HCT116 (cell line): ENCODE measurements at regions not wholly inside any gene's neighbourhood (a gene's known extent, or its start where the extent isn't known, plus 50 kb on each side); places are given as distances from the start of the nearest gene placed in this dataset.

Experiments
- ATAC-seq: fragments of 200-7000 bp; cut with Tn5 transposase; 2 replicates; pipeline ENCODE4 v1.9.1; 2020; ENCODE audit warnings: mild to moderate bottlenecking, moderate library complexity
- BruUV-seq: library from RNA; stranded (reverse); fragments of 400-500 nt; replicated peaks from 2 replicates; lab custom pipeline; 2021; lab: Mats Ljungman, UMichigan
- CTCF ChIA-PET: fragments of 300-600 bp; sonication (Branson Sonifier 250); formaldehyde crosslinking; loops from one replicate; lab custom pipeline; 2021; ENCODE audit warnings: antibody characterized with exemption; lab: Charles Lee
- POLR2A ChIA-PET: fragments of 300-600, 350-600 bp; sonication (Branson Sonifier 250); formaldehyde crosslinking; loops from one replicate; lab custom pipeline; 2021; ENCODE audit warnings: antibody characterized with exemption; lab: Charles Lee
- RAD21 ChIA-PET, 2 experiments: fragments of 300-600 bp; sonication (Branson Sonifier 250); formaldehyde crosslinking; loops; one replicate each; lab custom pipeline; 2023; ENCODE audit warnings: low total read pairs in 2 of 2; ENCODE audit not compliant: uncharacterized antibody in 2 of 2, unreplicated experiment in 2 of 2, low non-redundant PET in 1 of 2; lab: Charles Lee
- DNase-seq: peaks from one replicate; pipeline ENCODE4 v3.0.0-alpha.2; 2010; ENCODE audit warnings: low read depth, low spot score
- H2AFZ ChIP-seq: fragments of 200-600 bp; shearing (Covaris generic), sonication (generic); 2 replicates; pipeline ENCODE4 v1.6.1; 2017; ENCODE audit warnings: low read depth, mixed run types, mixed read lengths, antibody characterized with exemption, low read length; ENCODE audit not compliant: poor library complexity, severe bottlenecking
- H3K27ac ChIP-seq: 2 replicates; pipeline ENCODE4 v1.5.1; 2012; ENCODE audit warnings: low read depth, low read length
- H3K27me3 ChIP-seq: fragments of 200-600 bp; sonication (generic); 2 replicates; pipeline ENCODE4 v1.6.1; 2016; ENCODE audit warnings: mixed run types, low read length, mixed read lengths; ENCODE audit not compliant: insufficient read depth
- H3K36me3 ChIP-seq, 2 experiments: fragments of 200-500 bp in 1 of 2; fragments of 200-600 bp in 1 of 2; sonication (Bioruptor generic) in 1 of 2; sonication (generic) in 1 of 2; 2 replicates each; pipeline versions ENCODE4 v1.5.1 to v1.6.1; 2014 to 2016; ENCODE audit warnings: low read length in 2 of 2, inconsistent platforms in 1 of 2, mixed read lengths in 1 of 2, mixed run types in 1 of 2; ENCODE audit not compliant: insufficient read depth in 2 of 2, control insufficient read depth in 1 of 2
- H3K4me1 ChIP-seq, 2 experiments: fragments of 200-600 bp in 1 of 2; sonication (generic) in 1 of 2; 2 replicates each; pipeline versions ENCODE4 v1.5.1 to v1.6.1; 2012 to 2017; ENCODE audit warnings: low read length in 2 of 2, inconsistent platforms in 1 of 2, mild to moderate bottlenecking in 1 of 2, mixed read lengths in 1 of 2, mixed run types in 1 of 2, moderate library complexity in 1 of 2; ENCODE audit not compliant: insufficient read depth in 2 of 2, control insufficient read depth in 1 of 2
- H3K4me2 ChIP-seq: fragments of 200-600 bp; sonication (generic); 2 replicates; pipeline ENCODE4 v1.6.1; 2017; ENCODE audit warnings: mixed run types, low read length, mixed read lengths
- H3K4me3 ChIP-seq, 2 experiments: fragments of 200-600 bp in 1 of 2; sonication (generic) in 1 of 2; replicated peaks in 1 of 2; 2 replicates each; pipeline ENCODE4 v1.5.1; 2011 to 2016; ENCODE audit warnings: low read length in 2 of 2, control low read depth in 1 of 2, low read depth in 1 of 2, mild to moderate bottlenecking in 1 of 2, mixed read lengths in 1 of 2, mixed run types in 1 of 2
- H3K79me2 ChIP-seq: fragments of 200-600 bp; sonication (generic); 2 replicates; pipeline ENCODE4 v1.6.1; 2017; ENCODE audit warnings: mild to moderate bottlenecking, mixed run types, low read length, moderate library complexity, mixed read lengths; ENCODE audit not compliant: insufficient read depth
- H3K9ac ChIP-seq: fragments of 200-600 bp; sonication (generic); 2 replicates; pipeline ENCODE4 v1.6.1; 2016; ENCODE audit warnings: low read length, mixed read lengths
- H3K9me2 ChIP-seq: fragments of 200-600 bp; sonication (generic), shearing (Covaris generic); 2 replicates; pipeline ENCODE4 v1.6.1; 2017; ENCODE audit warnings: mixed run types, mild to moderate bottlenecking, moderate library complexity; ENCODE audit not compliant: insufficient read depth
- H3K9me3 ChIP-seq, 2 experiments: fragments of 200-500 bp in 1 of 2; fragments of 200-600 bp in 1 of 2; sonication (Bioruptor generic) in 1 of 2; sonication (generic) in 1 of 2; 2 replicates each; pipeline ENCODE4 v1.6.1; 2014 to 2017; ENCODE audit warnings: low read length in 2 of 2, mixed read lengths in 2 of 2, inconsistent platforms in 1 of 2, low read depth in 1 of 2, mild to moderate bottlenecking in 1 of 2, mixed run types in 1 of 2, moderate library complexity in 1 of 2; ENCODE audit not compliant: control insufficient read depth in 1 of 2, insufficient read depth in 1 of 2
- H4K20me1 ChIP-seq: fragments of 200-600 bp; sonication (generic), shearing (Covaris generic); 2 replicates; pipeline ENCODE4 v1.6.1; 2017; ENCODE audit warnings: mixed run types, mild to moderate bottlenecking, moderate library complexity; ENCODE audit not compliant: insufficient read depth
- CBX3 ChIP-seq: IDR thresholded peaks from 2 replicates; pipeline ENCODE4 v1.6.1; 2012; ENCODE audit warnings: low read depth
- ELF1 ChIP-seq: IDR thresholded peaks from 2 replicates; pipeline ENCODE4 v1.6.1; 2012; ENCODE audit warnings: low read depth, borderline replicate concordance
- EZH2 ChIP-seq: fragments of 200-600 bp; sonication (generic); IDR thresholded peaks from 2 replicates; pipeline ENCODE4 v1.6.1; 2017; ENCODE audit warnings: antibody characterized with exemption, mixed run types
- EZH2phosphoT487 ChIP-seq: fragments of 200-600 bp; IDR thresholded peaks from 2 replicates; pipeline ENCODE4 v1.6.1; 2018; ENCODE audit warnings: antibody characterized with exemption, borderline replicate concordance
- FOSL1 ChIP-seq: IDR thresholded peaks from 2 replicates; pipeline ENCODE4 v1.6.1; 2012; ENCODE audit warnings: low read depth
- JUND ChIP-seq: IDR thresholded peaks from 2 replicates; pipeline ENCODE4 v1.6.1; 2012
- POLR2A ChIP-seq: IDR thresholded peaks from 2 replicates; pipeline ENCODE4 v1.7.0; 2011; ENCODE audit warnings: borderline replicate concordance; ENCODE audit not compliant: insufficient read depth, insufficient read length; ENCODE audit errors: extremely low read depth
- POLR2AphosphoS5 ChIP-seq: IDR thresholded peaks from 2 replicates; pipeline ENCODE4 v1.6.1; 2011; ENCODE audit warnings: mild to moderate bottlenecking, low read depth, low read length, moderate library complexity
- RAD21 ChIP-seq: IDR thresholded peaks from 2 replicates; pipeline ENCODE4 v1.6.1; 2012; ENCODE audit warnings: low read depth, mild to moderate bottlenecking
- SIN3A ChIP-seq: IDR thresholded peaks from 2 replicates; pipeline ENCODE4 v1.6.1; 2012; ENCODE audit warnings: low read depth
- SP1 ChIP-seq: IDR thresholded peaks from 2 replicates; pipeline ENCODE4 v1.6.1; 2012; ENCODE audit warnings: low read depth
- SRF ChIP-seq: IDR thresholded peaks from 2 replicates; pipeline ENCODE4 v1.6.1; 2012; ENCODE audit warnings: low read depth
- TCF7L2 ChIP-seq: IDR thresholded peaks from 2 replicates; pipeline ENCODE4 v1.7.0; 2011; ENCODE audit warnings: borderline replicate concordance, inconsistent platforms; ENCODE audit not compliant: insufficient read depth, insufficient read length; ENCODE audit errors: extremely low read depth
- YY1 ChIP-seq: IDR thresholded peaks from 2 replicates; pipeline ENCODE4 v1.6.1; 2011; ENCODE audit warnings: low read length, low read depth, moderate library complexity, mild to moderate bottlenecking; ENCODE audit not compliant: insufficient replicate concordance; ENCODE audit errors: extremely low read depth
- ZFX ChIP-seq: fragments of 450-650 bp; IDR thresholded peaks from 2 replicates; pipeline ENCODE4 v1.6.1; 2017
- ZNF274 ChIP-seq: fragments of 200-500 bp; sonication (Bioruptor generic); IDR thresholded peaks from 2 replicates; pipeline ENCODE4 v1.6.1; 2014; ENCODE audit warnings: mild to moderate bottlenecking, low read depth, low read length, inconsistent platforms
- intact Hi-C: fragments of 100-400 bp; cut with micrococcal nuclease; formaldehyde crosslinking; loops from 2 replicates; pipeline ENCODE4 v1.10.0; 2022
- TF ChIP-seq, protein P1 (sequence below): IDR thresholded peaks from 2 replicates; pipeline ENCODE4 v1.6.1; 2011; ENCODE audit warnings: mild to moderate bottlenecking, low read length, moderate library complexity; ENCODE audit not compliant: insufficient replicate concordance; ENCODE audit errors: extremely low read depth
- TF ChIP-seq, protein P2 (sequence below): IDR thresholded peaks from 2 replicates; pipeline ENCODE4 v1.6.1; 2012; ENCODE audit warnings: low read depth
- TF ChIP-seq, protein P3 (sequence below), 3 experiments: fragments of 200-600 bp in 1 of 3; sonication (generic) in 1 of 3; IDR thresholded peaks in 2 of 3; conservative IDR thresholded peaks in 1 of 3; 2 replicates each; pipeline ENCODE4 v1.5.1; 2012 to 2017; ENCODE audit warnings: low read depth in 2 of 3, low read length in 2 of 3, antibody characterized with exemption in 1 of 3, borderline replicate concordance in 1 of 3, control low read depth in 1 of 3, mild to moderate bottlenecking in 1 of 3, mixed read lengths in 1 of 3, mixed run types in 1 of 3, moderate library complexity in 1 of 3; ENCODE audit not compliant: insufficient read depth in 1 of 3
- TF ChIP-seq, protein P4 (sequence below): IDR thresholded peaks from 2 replicates; pipeline ENCODE4 v1.6.1; 2012

DNA sequence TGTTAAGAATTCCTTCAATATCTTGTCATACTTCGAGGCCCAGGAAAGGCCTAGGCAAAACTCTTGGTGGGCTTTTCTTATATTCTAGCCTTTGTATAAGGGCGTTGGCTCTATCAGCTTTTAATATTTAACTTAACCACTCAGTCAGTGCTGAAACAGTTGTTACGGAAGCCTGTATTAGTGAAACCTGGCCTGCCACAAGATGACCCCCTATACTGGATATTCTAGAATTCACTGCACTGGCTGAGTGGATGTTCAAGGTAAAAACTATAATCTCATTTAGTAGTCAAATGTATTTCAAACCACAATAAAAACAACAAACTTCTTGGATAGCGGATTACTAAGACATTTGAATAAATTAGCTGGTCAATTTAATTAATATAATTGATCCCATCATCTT lies 91.7 kb upstream of the HNMT start:
- ATAC-seq: no peak
- H3K27me3 ChIP-seq: no peaks in the 10 kb centered on the region
- POLR2A ChIA-PET: no interaction called here
- BruUV-seq: no TSS peak
- no peak overlapping the region for H2AFZ ChIP-seq
- TF ChIP-seq, protein P1, sequence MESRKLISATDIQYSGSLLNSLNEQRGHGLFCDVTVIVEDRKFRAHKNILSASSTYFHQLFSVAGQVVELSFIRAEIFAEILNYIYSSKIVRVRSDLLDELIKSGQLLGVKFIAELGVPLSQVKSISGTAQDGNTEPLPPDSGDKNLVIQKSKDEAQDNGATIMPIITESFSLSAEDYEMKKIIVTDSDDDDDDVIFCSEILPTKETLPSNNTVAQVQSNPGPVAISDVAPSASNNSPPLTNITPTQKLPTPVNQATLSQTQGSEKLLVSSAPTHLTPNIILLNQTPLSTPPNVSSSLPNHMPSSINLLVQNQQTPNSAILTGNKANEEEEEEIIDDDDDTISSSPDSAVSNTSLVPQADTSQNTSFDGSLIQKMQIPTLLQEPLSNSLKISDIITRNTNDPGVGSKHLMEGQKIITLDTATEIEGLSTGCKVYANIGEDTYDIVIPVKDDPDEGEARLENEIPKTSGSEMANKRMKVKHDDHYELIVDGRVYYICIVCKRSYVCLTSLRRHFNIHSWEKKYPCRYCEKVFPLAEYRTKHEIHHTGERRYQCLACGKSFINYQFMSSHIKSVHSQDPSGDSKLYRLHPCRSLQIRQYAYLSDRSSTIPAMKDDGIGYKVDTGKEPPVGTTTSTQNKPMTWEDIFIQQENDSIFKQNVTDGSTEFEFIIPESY: no peak
- TF ChIP-seq POLR2AphosphoS5 (no peak), SP1 (no peak), ZFX (no peak), ZNF274 (no peak), CBX3 (no peak), FOSL1 (no peak), TCF7L2 (no peak), YY1 (no peak), JUND (no peak), SRF (no peak), SIN3A (no peak), ELF1 (no peak), POLR2A (no peak), RAD21 (no peak), EZH2 (no peak), EZH2phosphoT487 (no peak)
- TF ChIP-seq, protein P2, sequence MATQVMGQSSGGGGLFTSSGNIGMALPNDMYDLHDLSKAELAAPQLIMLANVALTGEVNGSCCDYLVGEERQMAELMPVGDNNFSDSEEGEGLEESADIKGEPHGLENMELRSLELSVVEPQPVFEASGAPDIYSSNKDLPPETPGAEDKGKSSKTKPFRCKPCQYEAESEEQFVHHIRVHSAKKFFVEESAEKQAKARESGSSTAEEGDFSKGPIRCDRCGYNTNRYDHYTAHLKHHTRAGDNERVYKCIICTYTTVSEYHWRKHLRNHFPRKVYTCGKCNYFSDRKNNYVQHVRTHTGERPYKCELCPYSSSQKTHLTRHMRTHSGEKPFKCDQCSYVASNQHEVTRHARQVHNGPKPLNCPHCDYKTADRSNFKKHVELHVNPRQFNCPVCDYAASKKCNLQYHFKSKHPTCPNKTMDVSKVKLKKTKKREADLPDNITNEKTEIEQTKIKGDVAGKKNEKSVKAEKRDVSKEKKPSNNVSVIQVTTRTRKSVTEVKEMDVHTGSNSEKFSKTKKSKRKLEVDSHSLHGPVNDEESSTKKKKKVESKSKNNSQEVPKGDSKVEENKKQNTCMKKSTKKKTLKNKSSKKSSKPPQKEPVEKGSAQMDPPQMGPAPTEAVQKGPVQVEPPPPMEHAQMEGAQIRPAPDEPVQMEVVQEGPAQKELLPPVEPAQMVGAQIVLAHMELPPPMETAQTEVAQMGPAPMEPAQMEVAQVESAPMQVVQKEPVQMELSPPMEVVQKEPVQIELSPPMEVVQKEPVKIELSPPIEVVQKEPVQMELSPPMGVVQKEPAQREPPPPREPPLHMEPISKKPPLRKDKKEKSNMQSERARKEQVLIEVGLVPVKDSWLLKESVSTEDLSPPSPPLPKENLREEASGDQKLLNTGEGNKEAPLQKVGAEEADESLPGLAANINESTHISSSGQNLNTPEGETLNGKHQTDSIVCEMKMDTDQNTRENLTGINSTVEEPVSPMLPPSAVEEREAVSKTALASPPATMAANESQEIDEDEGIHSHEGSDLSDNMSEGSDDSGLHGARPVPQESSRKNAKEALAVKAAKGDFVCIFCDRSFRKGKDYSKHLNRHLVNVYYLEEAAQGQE: no peak
- TF ChIP-seq, protein P3, sequence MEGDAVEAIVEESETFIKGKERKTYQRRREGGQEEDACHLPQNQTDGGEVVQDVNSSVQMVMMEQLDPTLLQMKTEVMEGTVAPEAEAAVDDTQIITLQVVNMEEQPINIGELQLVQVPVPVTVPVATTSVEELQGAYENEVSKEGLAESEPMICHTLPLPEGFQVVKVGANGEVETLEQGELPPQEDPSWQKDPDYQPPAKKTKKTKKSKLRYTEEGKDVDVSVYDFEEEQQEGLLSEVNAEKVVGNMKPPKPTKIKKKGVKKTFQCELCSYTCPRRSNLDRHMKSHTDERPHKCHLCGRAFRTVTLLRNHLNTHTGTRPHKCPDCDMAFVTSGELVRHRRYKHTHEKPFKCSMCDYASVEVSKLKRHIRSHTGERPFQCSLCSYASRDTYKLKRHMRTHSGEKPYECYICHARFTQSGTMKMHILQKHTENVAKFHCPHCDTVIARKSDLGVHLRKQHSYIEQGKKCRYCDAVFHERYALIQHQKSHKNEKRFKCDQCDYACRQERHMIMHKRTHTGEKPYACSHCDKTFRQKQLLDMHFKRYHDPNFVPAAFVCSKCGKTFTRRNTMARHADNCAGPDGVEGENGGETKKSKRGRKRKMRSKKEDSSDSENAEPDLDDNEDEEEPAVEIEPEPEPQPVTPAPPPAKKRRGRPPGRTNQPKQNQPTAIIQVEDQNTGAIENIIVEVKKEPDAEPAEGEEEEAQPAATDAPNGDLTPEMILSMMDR (IDR thresholded peaks at IDR 0.05 in 2 of 3, conservative IDR thresholded peaks at IDR 0.05 in 1 of 3; ENCODE audit: borderline replicate concordance in 1 of 3, insufficient read depth in 1 of 3, low read depth in 2 of 3, low read length in 2 of 3): no peak
- TF ChIP-seq, protein P4, sequence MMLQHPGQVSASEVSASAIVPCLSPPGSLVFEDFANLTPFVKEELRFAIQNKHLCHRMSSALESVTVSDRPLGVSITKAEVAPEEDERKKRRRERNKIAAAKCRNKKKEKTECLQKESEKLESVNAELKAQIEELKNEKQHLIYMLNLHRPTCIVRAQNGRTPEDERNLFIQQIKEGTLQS: no peak
- TF ChIP-seq, all 23 proteins: peak for 0
- Histone ChIP-seq H3K9ac (no peak overlapping the region), H3K36me3 (no peaks in the 10 kb centered on the region), H3K79me2 (no peaks in the 10 kb centered on the region), H3K4me1 (no peaks in the 10 kb centered on the region), H3K4me3 (no peak overlapping the region), H3K9me3 (no peaks in the 10 kb centered on the region), H3K4me2 (no peak overlapping the region), H4K20me1 (no peaks in the 10 kb centered on the region), H3K27ac (no peak overlapping the region), H3K9me2 (no peaks in the 10 kb centered on the region)
- ChIA-PET RAD21 (no interaction called here), CTCF (interaction anchor here (1.7 kb wide), 1 partner anchor 16 kb away, joined by 6 read pairs; no protein-coding TSS in a partner anchor)
- intact Hi-C loops: no loop called here
- no peak for DNase-seq
